HG03045 (cell line): ENCODE measurements at regions not wholly inside any gene's neighbourhood (a gene's known extent, or its start where the extent isn't known, plus 50 kb on each side); places are given as distances from the start of the nearest gene placed in this dataset.

Experiments
- ATAC-seq: cut with Tn5 transposase; IDR thresholded peaks from one replicate; pipeline ENCODE4 v1.9.1; 2021; ENCODE audit warnings: mild to moderate bottlenecking, moderate library complexity; ENCODE audit not compliant: unreplicated experiment

GRCh38 chr5:74429495-74429894 lies 211.0 kb downstream of the ENC1 start:
- no peak for ATAC-seq

DNA sequence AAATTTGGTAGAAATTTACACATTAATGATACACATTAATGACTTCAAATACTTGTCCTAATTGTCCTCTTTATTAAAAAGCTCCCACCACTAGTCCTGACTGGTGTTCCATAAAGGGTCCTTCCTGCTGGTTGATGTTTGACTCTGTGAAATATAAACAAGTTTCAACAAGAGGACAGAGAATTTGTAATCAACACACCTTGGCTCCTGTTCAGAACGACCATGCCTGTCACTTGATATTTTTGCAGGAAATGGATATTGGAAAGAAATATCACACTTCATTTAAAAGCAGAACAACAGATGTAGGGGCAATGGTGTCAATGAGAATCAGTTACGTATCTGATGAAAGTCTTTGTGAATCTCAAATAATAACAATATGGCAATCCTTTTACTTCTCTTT lies 211.7 kb downstream of the ENC1 start:
- no peak for ATAC-seq

DNA sequence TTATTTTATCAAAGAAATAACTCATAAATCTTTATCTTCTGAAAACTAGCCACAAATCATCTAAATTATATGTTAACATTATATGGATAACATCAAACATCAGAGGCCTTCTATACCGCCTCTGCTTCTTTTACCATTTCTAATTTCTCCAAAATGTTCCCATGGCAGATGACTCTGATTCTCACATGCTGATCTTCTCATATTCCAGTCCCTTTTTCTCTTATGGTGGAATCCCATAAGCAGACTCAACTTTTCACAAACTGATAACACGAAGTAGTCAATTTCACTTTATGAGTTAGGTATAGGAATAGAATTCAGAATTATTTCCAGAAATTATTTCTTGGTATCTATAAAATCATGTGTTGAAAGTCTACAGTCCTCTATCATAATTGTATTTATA lies 212.3 kb downstream of the ENC1 start:
- no peak for ATAC-seq

DNA sequence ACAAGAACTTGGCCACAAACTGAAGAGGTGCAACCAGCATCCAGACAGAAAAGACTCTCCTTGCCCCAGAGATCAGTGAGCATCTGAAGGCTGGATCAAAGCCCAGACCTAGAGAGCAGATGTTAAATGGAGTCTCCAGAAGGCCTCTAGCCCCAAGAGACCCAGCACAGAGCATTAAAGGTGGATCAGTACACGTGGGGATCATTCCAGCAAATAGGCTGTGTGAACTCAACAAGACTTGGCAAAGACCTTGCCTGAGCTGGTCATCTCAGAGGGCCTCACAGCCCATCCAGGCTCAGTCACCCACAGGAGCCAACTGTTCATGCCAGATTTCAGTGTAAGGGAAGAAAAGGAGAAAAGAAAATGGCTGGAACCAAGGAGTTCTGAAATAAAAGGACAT lies 214.0 kb downstream of the ENC1 start:
- ATAC-seq, result no peak

- ATAC-seq, result no peak
Observed at GRCh38 chr5:74424162-74424868, 216.2 kb downstream of the ENC1 start.

DNA sequence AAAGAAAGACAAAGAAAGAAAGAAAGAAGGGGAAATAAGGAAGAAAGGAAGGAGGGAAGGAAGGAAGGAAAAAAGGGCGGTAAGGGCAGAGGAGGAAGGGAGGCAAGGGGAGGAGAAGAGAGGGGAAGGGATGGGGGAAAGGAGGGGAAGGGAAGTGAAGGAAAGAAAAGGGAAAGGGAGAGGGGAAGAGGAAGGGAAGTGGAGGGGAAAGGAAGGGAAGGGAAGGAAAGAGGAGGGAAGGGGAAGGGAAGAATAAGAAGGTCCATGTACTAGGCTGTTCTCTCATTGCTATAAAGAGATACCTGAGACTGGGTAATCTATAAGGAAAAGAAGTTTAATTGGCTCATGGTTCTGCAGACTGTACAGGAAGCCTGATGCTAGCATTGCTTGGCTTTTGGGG lies 217.1 kb downstream of the ENC1 start:
- no peak for ATAC-seq

DNA sequence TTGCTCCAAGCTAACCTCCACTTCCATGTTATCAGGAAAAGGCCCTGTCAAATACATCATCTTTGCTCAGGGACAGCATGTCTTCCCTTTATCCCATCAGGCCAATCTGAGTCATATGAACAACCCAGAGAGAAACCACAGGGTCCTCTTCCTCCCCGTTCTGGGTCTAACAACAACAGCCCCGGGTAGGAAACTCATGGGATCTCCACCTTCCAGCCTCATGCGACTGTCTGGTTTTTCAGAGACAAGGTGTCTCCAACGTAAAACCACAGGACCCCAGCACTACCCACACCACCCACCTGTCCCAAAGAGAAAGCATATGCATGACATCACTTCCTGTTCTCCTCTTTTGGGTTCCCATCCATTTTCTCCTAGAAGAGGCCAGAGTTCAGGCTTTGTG lies 217.9 kb downstream of the ENC1 start:
- ATAC-seq, result no peak

GRCh38 chr5:74422030-74422429 lies 218.5 kb downstream of the ENC1 start:
- no peak for ATAC-seq

GRCh38 chr5:74421377-74421776 lies 219.2 kb downstream of the ENC1 start:
- ATAC-seq, result no peak

GRCh38 chr5:74420947-74421346 lies 219.6 kb downstream of the ENC1 start:
- no peak for ATAC-seq

- no peak for ATAC-seq
Observed at GRCh38 chr5:74420220-74420619, 220.3 kb downstream of the ENC1 start.

- no peak for ATAC-seq
Observed at GRCh38 chr5:74419468-74419867, 221.1 kb downstream of the ENC1 start.

GRCh38 chr5:74418709-74419108 lies 221.8 kb downstream of the ENC1 start:
- no peak for ATAC-seq

GRCh38 chr5:74418261-74418660 lies 222.3 kb downstream of the ENC1 start:
- no peak for ATAC-seq

DNA sequence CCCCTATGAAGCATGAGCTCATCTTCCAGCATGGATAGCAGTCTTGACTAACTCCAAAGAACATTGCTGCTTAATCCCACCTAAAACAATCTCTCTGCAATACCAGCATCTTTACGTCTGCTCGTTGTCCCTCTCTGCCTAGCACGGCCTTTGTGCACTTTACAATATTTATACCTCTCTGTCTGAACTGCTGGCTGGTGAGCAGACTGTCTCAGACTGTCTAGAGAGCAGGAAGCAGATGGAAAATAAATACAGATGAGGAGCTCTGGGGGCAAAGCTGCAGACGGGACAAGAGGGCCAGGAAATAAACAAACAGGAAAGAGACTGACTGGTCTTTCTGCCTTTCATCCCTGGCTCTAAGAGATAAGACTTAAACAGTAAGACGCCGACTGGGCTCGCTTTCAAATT lies 224.8 kb downstream of the ENC1 start:
- ATAC-seq, result no peak

DNA sequence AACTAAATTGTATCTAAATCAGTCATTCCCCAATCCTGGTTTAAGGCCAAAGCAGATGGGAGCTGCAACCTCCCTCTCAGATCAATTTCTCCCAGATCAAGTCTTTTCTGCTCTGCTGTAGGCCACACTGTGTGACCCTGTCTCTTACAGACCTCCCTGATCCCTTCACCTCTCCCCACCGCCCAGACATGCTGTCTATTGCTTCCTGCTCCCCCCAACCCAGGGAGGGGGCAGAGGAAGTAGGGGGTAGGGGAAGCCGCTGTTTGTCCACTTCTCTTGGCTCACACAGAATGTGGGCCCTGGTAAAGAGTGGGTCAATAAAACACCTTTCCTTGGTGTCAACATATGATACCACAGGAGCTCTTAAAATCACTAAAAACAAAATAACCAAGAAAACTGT lies 226.3 kb downstream of the ENC1 start:
- ATAC-seq, result no peak

DNA sequence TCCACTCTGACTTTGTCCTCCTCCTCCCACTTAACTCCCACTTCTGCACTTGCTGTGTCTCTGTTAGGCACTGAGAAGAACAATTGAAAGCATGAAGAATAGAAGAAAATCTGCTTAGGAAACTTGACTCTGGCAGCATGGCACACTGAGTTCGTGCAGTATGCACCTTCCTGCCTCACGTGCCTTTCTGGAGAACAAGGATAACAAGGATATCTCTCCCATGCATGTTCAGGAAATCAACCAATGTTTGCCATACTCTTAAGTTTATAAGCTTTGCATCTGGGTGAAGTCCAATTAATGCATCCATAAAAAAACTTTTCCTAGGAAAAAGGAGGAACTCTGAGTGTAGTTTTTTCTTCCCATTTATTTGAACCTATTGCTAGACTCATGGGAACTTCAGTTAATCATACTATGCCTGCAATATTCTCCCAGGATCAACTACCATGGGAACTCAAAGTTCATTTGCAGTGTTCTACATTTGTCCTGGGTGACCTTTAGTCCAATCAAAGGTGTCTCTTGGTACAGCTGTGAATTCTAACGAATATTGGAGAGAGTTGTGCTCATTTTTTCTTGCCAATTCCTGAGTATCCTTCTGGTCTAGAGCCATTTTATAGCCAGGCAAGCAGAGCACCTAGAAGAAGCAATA lies 227.0 kb downstream of the ENC1 start:
- no peak for ATAC-seq

GRCh38 chr5:74412066-74412465 lies 228.5 kb downstream of the ENC1 start:
- no peak for ATAC-seq

GRCh38 chr5:74409712-74410111 lies 230.8 kb downstream of the ENC1 start:
- no peak for ATAC-seq

- no peak for ATAC-seq
Observed at GRCh38 chr5:74409166-74409706, 231.3 kb downstream of the ENC1 start.

GRCh38 chr5:74408150-74409043 lies 232.1 kb downstream of the ENC1 start:
- ATAC-seq, result no peak

DNA sequence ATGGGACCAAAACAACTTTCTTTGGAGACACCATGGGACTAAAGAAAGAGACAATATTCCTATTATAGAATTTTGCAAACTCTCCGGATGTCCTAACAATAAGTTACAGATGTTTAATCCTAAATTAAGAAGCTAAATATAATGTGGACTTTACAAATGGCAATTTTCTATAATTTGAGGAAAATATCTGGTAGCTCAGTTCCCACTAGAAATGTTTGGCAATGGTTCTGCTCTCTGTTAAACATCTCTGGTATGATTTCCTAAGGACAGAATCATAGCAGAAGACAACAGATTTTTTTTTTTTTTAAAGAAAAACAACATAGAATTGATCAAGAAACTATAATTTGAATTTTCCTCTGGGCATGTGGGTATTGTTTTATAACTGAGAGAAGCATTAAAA lies 232.8 kb downstream of the ENC1 start:
- no peak for ATAC-seq
